GM21528 (cell line): ENCODE measurements at regions not wholly inside any gene's neighbourhood (a gene's known extent, or its start where the extent isn't known, plus 50 kb on each side); places are given as distances from the start of the nearest gene placed in this dataset.

ENCODE experiments used
- ATAC-seq: cut with Tn5 transposase; IDR thresholded peaks from one replicate; pipeline ENCODE4 v1.9.1; 2021; ENCODE audit warnings: mild to moderate bottlenecking, moderate library complexity; ENCODE audit not compliant: unreplicated experiment, low FRiP score

DNA sequence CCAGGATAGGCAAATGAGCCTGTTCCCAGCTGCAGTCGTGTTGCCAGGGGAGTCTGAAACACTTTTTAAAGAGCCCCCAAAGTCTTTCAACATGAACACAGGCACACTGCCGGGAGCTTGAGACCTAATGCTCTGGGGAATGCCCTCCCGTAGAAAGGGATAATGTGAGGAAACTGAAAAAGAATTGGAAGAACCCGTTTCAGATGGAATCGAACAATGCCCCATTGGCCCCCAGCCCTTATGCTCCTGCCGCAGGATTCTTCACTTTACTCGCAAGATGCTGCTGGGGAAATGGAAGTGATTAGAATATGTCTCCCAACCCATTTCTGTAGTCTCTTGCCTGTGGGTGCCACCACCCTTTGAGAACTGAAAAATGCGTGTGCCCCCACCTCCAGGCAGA lies 136.3 kb upstream of the GATA6 start:
- no peak for ATAC-seq

DNA sequence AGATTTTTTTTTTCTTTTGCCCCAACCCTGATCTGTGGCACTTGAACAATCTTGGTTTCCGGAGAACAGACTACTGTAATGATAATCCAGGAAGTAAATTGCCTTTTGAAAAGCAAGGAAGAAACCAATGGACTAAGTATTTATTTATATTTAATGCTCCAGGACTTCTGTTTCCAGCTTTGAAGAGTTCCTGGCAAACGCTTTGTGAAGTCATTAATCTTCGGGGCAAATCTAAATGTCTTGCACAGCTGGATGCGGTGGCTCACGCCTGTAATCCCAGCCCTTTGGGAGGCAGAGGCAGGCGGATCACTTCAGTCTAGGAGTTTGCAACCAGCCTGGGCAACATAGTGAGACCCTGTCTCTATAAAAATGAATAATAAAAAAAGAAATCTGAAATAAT lies 135.1 kb upstream of the GATA6 start:
- ATAC-seq, result no peak

DNA sequence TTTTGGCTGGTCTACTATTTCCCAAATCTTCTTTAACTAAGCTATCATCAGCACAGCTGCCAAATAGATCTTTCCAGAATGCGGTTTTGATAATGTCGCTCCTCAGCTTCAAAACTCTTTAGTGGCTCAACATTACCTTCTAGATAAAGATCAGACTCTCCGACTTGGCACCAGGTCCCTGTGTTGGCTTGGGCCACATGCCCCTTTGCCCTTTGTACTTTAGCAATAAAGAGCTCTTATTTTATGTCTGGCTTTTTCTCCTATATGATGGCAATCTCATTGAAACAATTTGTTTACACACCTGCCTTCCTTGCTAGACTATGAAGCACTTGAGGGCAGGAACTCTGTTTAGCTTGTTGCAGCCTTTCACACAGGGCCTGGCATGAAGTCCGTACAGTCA lies 128.9 kb upstream of the GATA6 start:
- ATAC-seq, result no peak

DNA sequence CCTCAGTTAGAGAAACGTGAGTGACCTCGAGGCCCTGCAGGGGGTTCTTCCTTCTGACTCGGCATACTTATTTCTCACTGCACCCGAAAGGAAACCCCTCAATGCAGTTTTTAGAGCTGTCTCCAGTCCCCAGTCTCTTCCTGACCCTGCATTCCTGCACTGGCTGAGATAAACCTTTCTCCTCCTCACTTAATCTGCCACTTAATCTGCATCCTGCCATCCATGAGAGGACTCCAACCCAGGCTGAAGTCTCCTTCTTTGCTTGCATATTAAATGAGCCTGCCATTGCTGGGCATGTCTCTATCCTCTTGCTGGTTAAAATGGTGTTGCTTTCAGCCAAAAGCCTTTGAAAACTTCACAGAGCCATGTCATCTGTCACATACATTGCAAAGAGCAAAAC lies 125.6 kb upstream of the GATA6 start:
- ATAC-seq, result no peak

DNA sequence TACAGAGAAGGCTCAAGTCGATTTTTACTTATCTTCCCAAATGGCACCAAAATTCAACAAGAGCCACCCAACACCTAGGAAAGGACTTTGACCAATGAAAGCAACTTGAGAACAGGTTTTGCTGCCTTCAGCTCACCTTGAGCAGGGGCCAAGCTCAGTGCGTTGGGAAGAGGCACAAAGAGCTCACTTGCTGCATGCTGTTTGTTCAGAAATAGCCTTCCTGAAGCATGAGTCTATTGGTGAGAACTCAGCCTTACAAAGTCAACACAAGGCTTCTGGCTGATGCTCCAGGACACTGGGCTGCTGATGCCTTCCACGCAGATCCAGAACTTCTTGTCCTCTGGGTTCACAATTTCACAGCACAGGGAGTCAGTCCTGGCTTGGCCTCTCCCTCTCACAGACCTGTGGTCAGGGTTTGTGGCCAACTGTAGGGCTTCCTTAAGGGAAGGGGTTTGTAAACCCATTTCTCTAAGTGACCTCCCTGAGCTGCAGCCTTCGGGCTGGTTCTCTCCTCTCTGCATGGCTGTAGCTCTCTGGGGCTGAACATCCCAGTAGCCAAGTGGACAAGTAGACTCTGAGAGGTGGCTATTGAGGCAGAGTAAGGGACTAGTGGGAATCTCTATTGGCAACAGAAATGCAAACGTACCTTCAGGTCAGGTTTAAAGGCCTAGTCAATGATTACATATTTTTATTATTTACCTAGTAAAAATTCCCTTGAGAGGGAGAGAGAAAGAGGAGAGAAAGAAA lies 124.7 kb upstream of the GATA6 start:
- no peak for ATAC-seq

DNA sequence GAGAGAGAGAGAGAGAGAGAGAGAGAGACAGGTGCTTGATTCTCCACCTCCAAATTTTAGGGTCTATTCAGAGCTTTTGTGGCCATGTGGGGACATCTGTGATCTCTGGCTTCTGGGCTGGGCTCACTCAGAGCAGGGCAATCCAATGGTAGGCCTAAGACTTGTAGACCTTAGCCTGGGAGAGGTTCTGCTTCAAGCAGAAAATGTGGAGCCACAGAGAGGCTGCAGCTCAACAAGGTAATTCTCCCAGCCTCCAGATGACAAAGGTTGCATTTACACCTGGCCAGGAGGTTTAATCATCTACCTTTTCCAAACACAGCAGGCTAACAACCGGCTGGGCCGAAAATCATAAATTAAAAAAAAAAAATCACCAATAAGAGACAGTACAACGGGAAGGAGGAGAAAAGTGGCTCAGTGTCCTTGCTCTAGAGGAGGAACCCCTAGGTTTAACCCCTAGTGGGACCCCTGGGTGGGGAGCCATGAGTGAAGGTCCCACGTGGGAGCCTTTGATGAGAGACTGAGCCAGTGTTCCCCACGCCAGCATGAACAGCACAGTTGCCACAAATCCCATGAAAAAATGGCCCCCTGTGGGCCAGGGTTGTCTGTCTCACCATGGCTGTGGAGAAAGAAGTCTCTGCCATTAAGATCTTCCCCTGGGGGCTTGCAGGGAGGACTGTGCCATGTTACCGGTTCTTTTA lies 124.0 kb upstream of the GATA6 start:
- ATAC-seq, result no peak

DNA sequence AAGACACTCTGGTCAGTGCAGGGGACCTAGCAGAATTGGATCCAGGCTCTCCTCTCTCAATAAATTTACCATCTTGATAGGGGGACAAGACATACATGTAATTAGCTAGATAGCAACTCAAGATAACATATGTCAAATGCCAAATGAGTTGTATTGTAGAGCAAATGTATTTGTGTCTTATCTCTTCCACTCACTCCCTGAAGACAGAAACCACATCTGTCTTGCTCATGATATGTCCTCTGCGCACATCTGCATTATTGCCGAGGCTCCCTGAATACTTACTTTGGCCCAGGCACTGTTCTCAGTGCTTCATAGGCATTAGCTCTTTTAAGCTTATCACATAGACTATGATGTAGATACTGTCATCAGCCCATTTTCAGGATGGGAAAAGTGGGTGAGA lies 122.9 kb upstream of the GATA6 start:
- ATAC-seq, result no peak

DNA sequence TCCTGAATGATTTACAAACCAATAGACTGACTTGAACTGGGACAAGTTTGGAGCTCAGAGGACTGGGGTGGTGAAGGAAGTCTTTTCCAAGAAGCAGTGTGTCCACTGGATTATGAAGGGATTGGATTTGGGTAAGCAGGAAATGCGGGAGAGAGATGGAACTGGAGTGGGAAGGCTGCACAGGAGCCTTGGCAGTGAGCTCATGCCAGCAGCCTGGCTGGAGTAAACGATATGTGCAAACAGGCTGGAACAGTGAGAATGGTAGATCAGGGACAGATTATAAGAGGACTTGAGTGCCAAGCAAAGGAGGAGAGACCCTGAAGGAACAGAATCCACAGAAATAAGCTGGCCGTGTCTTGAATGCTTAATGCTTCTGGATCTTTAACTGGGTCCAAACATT lies 121.9 kb upstream of the GATA6 start:
- ATAC-seq, result no peak

DNA sequence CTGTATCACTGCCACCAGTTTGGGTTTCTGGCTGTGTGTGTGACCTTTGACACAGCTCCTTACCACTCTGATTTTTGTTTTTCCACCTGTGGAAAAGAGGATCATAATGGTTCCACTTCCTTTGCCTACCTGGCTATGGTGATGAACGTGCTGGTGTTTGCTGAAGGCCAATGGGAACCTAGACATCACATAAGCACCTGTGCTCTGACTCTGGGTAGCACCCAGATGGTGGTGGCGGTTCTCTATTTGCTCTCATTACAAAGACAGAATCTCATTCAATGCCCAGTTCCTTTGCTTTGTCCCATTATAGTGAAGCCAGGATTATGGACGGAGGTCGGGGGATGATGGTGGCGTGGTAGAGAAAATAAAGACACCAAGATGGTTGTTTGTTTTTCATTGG lies 121.2 kb upstream of the GATA6 start:
- no peak for ATAC-seq

DNA sequence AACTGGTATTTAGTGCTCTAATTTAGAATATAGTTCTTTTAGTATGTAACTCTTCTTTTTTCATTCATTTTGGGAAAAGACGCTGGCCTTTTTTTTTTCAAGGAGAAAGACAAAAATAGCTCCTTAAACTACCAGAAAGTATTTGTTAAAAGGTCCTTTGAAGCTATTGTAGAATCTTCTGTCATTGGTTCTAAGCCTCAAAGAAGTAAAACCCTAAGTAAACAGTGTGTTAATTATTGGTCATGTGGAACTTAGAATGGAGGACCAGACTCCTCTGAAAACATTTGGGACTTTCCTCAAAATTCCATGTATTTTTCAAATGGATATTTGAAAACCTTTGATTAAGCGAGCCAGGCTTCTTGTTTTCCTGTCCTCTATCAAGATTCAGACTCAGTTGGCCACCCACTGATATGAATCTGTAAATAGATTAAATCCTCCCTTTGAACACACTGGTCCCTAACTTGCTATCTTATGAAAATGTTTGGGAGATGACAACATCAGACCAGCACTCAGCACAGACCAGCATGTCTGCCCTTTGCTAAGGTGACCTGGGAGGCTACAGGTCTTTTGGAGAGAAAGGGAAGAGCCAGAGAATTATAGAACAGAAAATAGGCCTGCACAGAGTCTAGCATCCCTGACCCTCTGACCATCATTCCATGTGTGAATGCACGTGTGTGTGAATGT lies 120.3 kb upstream of the GATA6 start:
- ATAC-seq, result no peak

DNA sequence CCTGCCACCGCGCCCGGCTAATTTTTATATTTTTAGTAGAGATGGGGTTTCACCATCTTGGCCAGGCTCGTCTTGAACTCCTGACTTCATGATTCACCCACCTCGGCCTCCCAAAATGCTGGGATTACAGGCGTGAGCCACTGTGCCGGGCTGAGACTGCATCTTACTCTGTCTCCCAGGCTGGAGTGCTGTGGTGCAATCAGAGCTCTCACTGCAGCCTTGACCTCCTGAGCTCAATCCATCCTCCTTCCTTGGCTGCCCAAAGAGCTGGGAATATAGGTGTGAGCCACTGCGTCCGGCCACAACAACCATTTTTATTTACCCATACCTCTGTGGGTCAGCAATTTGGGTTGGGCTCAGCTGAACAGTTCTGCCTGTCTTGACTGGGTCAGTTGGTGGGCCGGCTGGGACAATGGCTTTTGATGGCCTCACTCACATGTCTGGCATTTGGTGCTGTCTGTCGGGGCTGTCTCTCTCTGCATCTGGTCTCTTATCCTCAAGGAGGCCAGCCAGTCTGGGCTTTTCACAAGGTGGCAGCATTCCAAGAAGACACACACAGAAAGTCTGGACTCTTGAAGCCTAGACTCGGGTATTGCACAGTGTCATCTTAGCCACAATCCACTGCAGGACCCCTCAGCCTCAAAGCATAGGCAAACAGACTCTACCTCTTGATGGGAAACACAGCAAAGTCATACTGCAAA lies 116.8 kb upstream of the GATA6 start:
- ATAC-seq, result no peak

DNA sequence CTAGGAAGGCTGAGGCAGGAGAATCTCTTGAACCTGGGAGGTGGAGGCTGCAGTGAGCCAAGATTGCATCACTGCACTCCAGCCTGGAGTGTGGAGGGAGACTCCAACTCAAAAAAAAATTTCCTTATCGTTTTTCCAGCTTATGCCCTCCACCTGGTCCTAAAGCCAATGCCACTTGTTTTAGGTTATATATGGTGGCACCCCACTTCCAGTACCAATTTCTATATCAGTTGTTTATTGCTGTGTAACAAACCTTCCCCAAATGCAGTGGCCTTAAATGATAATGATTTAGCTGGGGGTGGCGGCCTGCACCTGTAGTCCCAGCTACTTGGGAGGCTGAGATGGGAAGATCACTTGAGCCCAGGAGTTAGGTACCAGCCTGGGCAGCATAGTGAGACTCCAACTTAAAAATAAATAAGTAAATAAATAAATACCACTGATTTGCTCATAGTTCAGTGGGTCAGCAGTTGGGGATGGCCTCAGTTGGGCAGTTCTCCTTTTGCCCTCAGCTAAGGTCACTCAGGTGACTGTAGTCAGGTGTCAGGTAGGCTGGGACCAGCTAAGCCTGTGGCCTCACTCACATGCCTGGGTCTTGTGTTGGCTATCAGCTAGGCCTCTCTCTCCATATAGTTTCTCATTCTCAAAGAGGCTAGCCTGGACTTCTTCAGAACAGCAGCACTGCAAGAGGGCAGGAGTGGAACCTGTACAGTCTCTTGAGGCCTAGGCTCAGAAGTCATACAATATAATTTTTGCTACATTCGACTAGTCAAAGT lies 113.7 kb upstream of the GATA6 start:
- no peak for ATAC-seq

DNA sequence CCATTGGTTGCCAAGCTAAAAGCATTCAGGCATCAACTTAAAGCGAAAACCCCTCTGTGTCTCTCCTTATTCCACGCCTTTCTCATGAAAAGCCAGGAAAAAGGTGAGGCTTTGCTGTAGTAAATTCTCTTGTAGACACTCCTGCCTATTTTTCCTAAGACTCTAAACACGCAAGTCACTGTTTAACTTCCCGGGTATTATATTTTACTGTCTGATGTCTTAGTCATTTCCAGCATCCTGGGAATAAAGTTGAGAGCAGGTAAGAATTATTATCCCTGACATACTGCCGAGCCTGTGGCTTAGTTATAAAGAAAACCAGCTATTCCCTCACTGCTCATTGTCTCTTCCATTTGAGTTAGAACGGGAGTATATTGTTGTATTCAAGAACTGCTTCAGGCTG lies 112.4 kb upstream of the GATA6 start:
- no peak for ATAC-seq

DNA sequence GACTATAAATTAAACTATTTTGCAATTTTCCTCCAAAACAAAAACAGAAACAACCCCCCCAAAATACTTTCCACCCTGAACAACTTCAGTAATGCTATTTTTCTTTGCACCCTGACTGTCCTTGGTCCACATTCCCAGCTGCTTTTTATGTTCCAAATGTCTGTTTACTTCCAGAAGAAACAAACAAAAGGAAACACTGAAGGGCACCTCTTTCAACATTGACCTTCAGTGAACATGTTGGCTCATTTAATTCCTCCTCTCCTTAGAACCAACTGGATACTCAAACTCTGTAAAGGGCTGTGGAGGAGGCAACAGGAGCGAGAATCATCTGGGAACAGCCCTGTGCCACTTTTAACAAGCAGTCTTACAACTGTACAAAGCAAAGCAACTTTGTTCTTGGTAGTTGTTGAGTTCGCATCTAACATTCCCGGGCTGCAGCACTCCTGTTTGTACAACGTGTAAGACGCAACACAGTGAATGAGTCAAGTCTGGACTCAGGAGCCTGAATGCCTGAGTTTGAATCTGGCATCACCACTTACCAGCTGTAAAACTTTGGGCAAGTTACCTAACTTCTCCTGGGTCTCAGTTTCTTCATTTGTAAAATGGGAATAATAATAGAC lies 111.4 kb upstream of the GATA6 start:
- ATAC-seq, result no peak

DNA sequence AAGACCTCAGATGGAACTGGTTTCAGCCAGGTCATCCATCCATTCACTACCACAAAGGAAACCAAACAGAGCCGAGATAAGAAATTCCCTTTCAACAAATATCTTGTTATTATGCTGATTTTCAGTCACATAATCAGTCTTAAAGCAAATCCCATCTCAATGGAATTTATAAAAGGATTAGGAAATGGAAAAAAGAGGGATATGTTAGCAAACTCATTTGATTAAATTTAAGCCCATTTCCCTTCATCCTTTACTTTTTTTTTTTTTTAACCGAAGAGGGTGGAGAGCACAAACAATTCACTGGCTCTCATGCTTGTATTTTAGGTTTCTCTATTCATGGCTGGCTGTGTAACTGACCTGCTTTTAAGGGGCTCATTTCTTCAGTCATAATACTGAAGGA lies 109.0 kb upstream of the GATA6 start:
- ATAC-seq, result no peak

DNA sequence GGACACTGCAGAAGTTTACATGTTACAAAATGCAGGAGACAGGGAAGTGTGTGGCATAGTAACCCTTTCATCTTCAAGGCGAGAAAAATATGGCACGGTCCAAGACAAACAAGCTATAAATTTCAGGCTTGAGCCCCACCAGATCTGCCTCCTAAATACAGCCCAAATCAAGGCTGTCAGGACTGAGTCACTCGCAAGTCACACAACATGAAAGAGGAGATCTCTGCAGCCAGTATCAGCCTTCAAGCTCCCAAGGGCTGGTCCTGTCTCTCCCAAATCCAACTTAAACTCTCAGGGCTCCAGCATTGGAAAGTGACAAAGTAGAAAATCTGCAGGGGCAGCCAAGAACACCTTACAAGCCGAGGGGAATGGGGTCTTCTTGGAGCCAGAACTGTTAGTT lies 106.3 kb upstream of the GATA6 start:
- ATAC-seq, result no peak

DNA sequence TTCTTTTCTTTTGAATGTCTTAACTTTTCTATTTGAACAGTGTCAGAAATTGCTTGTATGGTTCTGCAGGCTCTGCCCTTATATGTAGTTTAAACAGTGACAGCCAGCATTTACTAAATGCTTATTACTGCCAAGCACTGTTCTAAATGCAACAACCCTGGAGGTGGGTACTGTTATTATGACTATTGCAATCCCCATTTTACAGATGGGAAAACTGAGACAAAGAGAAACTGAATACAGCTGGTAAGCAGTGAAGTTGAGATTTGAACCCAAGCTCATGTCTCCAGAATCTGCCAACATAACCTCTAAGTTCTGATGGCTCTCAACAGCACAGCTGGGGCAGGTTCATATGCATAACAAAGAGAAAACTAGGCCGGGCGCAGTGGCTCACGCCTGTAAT lies 105.7 kb upstream of the GATA6 start:
- no peak for ATAC-seq

DNA sequence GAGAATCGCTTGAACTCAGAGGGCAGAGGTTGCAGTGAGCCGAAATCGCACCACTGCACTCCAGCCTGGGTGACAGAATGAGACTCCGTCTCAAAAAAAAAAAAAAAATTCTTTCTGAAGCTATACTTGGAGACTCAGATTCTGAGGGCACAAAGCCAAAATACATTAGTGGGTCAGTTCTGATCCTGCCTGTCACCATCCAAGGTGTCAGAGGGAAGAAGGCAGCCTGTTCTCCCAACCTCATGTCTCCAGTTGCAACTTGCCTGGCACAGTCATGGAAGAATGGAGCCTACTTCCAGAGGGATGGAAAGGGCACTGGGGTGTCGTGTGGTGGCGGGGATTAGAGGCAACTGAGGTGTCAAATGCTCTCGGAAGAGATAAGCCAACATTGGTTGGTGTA lies 104.8 kb upstream of the GATA6 start:
- ATAC-seq, result no peak

DNA sequence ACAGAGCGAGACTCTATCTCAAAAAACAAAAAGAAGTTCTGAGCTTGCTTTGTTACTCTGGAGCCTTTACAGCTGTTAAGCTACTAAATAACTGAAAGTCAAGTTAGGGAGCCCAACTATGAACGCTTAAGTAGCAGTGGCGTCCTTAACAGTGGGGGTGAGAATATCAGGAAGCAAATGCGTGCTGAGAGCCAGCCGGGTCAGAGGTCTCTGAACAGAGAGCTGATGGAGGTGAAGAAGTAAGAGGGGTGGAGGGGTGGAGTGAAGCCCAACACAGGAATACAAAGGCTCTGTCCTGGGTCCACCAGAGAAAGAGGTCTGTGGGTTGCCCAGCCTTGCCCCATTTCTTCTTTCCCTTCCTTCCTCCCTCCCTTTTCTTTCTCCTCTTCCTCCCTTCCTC lies 104.1 kb upstream of the GATA6 start:
- ATAC-seq, result no peak

DNA sequence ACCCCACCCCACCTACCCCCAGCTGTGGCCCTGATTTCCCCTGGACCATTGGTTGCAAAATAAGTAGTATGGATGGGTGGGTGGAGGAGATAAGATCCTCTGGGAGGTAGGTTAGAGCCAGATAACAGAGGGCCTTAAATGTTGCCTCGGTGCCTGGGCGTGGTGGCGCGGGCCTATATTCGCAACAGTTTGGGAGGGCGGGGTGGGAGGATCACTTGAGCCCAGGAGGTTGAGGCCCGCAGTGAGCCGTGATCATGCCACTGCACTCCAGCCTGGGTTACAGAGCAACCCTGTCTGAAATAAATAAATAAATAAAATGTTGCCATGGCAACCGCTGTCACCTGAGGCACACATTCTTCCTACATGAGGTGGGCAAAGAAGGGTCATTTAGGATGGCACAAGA lies 103.3 kb upstream of the GATA6 start:
- no peak for ATAC-seq
